ENCODE measurements at regions not wholly inside any gene's neighbourhood (a gene's known extent, or its start where the extent isn't known, plus 50 kb on each side); places are given as distances from the start of the nearest gene placed in this dataset.

- no peak for TF ChIP-seq CTCF (IDR thresholded peaks at IDR 0.05)
- TF ChIP-seq EZH2 (IDR thresholded peaks at IDR 0.05), result no peak
Measured at GRCh38 chr2:105610576-105611332, 134.0 kb upstream of the NCK2 start.
